ENCODE measurements at regions not wholly inside any gene's neighbourhood (a gene's known extent, or its start where the extent isn't known, plus 50 kb on each side); places are given as distances from the start of the nearest gene placed in this dataset.

DNA sequence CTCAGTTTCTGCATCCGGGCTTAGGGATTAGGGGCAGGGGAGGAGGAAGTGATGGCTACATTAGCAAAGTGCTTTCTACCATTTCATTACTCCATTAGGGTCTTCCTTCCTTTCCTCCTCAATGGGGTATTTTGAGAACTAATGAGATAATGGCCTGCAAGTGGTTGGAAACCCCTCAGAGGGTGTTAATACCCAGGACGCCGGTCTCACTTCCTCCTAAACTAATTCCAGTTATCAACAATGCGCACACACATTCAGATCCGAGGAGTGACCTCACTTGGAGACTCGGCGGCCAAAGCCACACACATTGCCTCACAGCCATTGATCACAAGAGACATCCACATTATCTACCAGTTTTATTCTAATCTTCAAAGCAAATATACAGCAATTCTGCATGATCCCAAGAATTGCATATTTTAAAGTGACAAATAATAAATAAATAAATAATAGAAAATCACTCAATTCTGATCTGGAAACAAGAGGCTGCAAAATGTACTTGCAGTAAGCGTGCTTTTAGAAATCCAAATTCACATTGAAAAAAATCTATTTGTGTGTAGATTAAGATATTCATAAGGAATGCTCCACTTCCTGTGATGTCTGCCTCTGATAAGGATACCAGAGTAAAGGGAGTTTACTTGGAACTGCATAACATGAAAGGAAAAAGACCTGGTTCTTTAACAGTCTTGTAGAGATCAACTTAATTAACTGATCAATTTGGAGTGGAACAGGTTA lies 329.1 kb downstream of the FBXW7 start:
- TF ChIP-seq, protein P1, sequence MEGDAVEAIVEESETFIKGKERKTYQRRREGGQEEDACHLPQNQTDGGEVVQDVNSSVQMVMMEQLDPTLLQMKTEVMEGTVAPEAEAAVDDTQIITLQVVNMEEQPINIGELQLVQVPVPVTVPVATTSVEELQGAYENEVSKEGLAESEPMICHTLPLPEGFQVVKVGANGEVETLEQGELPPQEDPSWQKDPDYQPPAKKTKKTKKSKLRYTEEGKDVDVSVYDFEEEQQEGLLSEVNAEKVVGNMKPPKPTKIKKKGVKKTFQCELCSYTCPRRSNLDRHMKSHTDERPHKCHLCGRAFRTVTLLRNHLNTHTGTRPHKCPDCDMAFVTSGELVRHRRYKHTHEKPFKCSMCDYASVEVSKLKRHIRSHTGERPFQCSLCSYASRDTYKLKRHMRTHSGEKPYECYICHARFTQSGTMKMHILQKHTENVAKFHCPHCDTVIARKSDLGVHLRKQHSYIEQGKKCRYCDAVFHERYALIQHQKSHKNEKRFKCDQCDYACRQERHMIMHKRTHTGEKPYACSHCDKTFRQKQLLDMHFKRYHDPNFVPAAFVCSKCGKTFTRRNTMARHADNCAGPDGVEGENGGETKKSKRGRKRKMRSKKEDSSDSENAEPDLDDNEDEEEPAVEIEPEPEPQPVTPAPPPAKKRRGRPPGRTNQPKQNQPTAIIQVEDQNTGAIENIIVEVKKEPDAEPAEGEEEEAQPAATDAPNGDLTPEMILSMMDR (IDR thresholded peaks at IDR 0.05), result no peak
- no peaks in the 10 kb centered on the region for H3K9me3 ChIP-seq
- H3K4me3 ChIP-seq, result no peak overlapping the region
- no peaks in the 10 kb centered on the region for H3K36me3 ChIP-seq
- DNase-seq, result no peak
- H3K4me1 ChIP-seq, result peaks cover 0 to 5% (median 0%) of the 10 kb centered on the region in 4 donors
- H3K27ac ChIP-seq, result no peak overlapping the region
- intact Hi-C loops (cut with DNase I; ENCODE audit: low total_unique reads), result no loop called here
- H3K27me3 ChIP-seq, result no peaks in the 10 kb centered on the region

DNA sequence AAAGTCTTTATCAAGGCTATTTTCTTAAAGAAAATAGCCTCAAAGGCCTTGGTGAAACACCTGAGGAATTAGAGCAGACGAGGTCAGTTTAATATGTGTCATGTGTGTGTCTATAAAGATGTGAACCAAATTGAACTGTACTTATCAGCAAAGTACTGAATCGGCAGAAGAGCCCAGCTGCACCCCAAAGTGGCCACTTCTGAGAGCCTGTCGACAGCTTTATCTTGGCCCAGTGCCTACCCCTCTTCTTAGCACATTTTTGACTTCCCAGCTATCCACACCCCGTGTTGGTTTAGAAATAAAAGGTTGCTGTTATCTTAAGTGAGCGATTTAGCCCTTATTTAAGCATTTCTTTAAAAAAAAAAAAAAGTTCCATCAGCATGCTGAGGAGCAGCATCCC lies 329.7 kb downstream of the FBXW7 start:
- no peaks in the 10 kb centered on the region for H3K27me3 ChIP-seq
- intact Hi-C loops (cut with DNase I; ENCODE audit: low total_unique reads), result no loop called here
- TF ChIP-seq, protein P1 (IDR thresholded peaks at IDR 0.05), result no peak
- H3K9me3 ChIP-seq, result no peaks in the 10 kb centered on the region
- DNase-seq, result no peak
- no peaks in the 10 kb centered on the region for H3K36me3 ChIP-seq
- no peak overlapping the region for H3K27ac ChIP-seq
- no peak overlapping the region for H3K4me3 ChIP-seq
- peaks cover 0 to 5% (median 0%) of the 10 kb centered on the region in 4 donors for H3K4me1 ChIP-seq

DNA sequence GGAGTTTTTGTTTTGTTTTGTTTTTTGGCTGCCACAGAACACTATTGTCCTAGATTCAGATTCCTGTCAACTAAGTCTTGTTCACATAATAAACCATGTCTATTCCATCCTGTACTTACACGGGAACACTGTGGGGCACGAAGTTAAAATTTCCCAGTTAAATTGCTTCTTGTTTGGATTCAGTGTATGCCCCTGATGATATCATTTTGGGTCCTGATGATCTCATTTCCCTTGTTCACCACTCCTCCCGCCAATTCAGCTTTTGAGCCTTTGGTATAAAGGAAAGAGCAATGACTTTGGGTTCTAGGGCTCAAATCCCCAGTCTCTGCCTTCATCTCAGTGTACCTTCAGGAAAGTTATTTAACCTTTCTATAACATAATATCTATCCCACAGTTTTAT lies 333.5 kb downstream of the FBXW7 start:
- intact Hi-C loops (cut with DNase I; ENCODE audit: low total_unique reads), result no loop called here
- Histone ChIP-seq H3K4me3 (no peak overlapping the region), H3K9me3 (no peaks in the 10 kb centered on the region), H3K36me3 (no peaks in the 10 kb centered on the region), H3K27ac (no peak overlapping the region), H3K27me3 (no peaks in the 10 kb centered on the region), H3K4me1 (peaks cover 0 to 5% (median 0%) of the 10 kb centered on the region in 4 donors)
- no peak for DNase-seq
- TF ChIP-seq, protein P1 (IDR thresholded peaks at IDR 0.05), result no peak

DNA sequence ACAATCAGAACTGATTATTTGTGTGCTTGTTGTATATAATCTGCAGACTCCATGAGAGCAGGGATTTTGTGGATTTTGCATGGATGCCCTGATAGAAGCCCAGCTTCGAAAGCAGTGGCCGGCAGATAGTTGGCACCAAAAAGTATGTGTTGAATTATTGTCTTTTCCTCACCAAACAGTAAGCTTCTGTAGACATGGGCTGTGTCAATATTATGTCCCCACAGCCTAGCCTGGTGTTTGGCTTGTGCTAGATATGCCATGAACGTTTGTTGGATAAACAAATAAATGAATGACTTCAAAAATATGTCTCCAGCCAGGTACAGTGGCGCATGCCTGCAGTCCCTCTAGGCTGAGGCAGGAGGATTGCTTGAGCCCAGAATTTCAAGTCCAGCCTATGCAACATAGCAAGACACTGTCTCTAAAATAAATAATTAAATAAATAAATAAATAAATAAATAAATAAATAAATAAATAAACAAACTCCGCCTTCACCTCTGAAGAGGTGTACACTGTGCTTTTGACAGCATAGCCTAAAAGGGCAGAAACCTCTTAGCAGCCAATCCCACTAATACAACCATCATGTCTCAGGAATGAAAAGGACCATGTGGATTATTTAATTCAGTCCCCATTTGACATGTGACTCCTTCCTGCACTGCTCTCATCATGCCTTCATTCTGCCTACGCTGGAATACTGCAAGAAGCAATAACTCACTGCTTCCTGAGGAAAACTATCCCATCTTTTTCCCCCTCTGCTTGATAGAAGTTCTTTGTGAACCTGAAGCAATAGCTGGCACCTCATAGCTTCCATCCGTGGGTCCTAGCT lies 335.2 kb downstream of the FBXW7 start:
- Histone ChIP-seq H3K4me3 (no peak overlapping the region), H3K27me3 (no peaks in the 10 kb centered on the region), H3K27ac (no peak overlapping the region), H3K4me1 (no peaks in the 10 kb centered on the region), H3K36me3 (no peaks in the 10 kb centered on the region), H3K9me3 (no peaks in the 10 kb centered on the region)
- DNase-seq, result no peak
- intact Hi-C loops (cut with DNase I; ENCODE audit: low total_unique reads), result no loop called here
- TF ChIP-seq, protein P1 (IDR thresholded peaks at IDR 0.05), result no peak

DNA sequence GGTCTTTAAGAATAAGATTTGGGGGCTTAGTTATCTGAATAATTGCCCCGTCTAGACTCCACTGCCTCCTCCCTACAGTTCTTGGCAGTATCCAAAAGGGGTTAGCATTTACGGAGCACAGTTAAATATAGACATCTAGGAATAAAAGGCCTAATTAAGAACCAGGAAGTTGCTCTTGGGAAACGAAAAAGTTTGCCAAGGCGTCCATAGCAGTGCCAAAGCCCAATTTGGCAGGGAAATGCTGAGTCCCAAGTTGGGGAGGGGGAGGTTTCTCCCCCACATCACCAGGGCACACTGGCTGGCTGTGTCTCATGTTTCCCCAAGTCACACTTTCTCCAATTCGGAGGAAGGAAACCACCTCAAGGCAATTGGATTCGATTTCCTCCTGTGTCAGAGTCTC lies 338.7 kb downstream of the FBXW7 start:
- H3K27ac ChIP-seq, result no peak overlapping the region
- no peak overlapping the region for H3K4me3 ChIP-seq
- H3K27me3 ChIP-seq, result no peaks in the 10 kb centered on the region
- intact Hi-C loops (cut with DNase I; ENCODE audit: low total_unique reads), result no loop called here
- TF ChIP-seq, protein P1 (IDR thresholded peaks at IDR 0.05), result no peak
- H3K36me3 ChIP-seq, result no peaks in the 10 kb centered on the region
- DNase-seq, result no peak
- H3K4me1 ChIP-seq, result no peaks in the 10 kb centered on the region
- H3K9me3 ChIP-seq, result no peaks in the 10 kb centered on the region
